ENCODE measurements at regions not wholly inside any gene's neighbourhood (a gene's known extent, or its start where the extent isn't known, plus 50 kb on each side); places are given as distances from the start of the nearest gene placed in this dataset.
"Not testable (repeated sequence)": the region's sequence is repeated elsewhere in the genome, so short reads cannot be mapped to it uniquely, and the experiment has no call there.

DNA sequence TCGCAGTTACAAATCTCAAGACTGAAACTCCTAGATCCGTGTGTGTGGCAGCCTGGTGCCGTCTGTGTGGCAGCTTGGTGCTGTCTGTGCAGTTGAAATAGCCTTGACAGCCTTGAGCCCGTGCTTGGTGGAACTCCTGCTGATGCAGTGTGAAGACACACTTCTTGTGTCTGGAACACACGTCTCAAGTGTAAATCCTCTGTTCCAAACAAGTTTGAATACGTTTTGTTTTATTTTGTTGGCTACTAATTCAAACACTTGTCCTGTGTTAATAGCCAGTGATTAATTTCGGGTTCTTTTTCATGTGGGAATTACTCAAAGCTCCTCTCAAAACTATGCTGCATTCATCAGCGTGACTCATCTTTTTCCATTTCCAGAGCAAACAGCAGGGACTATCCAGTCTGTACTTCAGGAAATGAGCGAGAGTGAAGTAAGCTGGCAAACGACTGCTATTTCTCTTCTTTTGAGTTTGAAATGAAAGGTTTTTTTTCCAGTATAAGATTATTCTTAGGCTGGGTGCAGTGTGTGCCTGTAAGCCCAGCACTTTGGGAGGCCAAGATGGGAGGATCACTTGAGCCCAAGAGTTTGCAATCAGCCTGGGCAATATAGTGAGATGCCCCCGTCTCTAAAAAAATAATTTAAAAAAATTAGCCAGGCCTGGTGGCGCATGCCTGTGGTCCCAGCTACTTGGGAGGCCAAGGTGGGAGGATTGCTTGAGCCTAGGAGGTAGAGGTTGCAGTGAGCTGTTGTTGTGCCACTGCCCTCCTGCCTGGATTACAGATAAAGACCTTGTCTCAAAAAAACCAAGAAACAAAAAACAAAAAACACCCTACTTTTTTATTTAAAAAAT lies 152.9 kb downstream of the SPP2 start:
- DNase-seq (ENCODE audit: low read depth in 2 of 2, low spot score in 1 of 2): no peak

DNA sequence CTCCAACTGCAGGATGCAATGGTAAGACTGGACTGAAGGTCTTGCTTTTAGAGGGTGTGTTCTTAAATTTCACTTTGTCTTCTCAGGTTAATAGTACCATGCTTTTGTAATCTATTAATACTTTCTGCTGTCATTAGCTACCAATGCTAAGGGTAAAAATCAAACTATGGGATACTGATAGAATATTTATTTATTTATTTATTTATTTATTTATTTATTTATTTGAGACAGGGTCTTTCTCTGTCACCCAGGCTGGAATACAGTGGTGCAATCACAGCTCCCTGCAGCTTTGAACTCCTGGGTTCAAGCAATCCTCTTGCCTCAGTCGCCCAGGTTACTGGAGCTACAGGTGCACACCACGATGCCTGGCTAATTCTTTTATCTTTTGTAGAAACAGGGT lies 152.1 kb downstream of the SPP2 start:
- no peak for DNase-seq (ENCODE audit: low read depth in 2 of 2, low spot score in 1 of 2)

DNA sequence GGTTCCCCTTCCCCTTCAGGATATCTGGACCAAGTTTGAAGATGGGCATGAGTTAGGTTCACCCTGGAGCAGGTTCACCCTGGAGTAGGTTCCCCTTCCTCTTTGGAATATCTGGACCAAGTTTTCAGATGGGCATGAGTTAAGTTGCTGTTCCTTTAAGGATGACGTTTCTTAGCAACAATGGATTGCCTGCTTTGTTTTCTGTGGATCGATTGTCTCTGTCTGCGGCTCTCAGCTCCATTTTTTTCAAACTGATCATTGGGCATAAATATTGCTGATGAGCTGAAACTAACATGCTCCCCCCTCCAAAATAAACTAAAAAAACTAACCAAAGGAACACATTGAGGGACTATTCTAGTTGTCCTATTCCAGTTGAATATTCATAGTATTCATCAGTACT lies 149.5 kb downstream of the SPP2 start:
- no peak for DNase-seq (ENCODE audit: low read depth in 2 of 2, low spot score in 1 of 2)

DNA sequence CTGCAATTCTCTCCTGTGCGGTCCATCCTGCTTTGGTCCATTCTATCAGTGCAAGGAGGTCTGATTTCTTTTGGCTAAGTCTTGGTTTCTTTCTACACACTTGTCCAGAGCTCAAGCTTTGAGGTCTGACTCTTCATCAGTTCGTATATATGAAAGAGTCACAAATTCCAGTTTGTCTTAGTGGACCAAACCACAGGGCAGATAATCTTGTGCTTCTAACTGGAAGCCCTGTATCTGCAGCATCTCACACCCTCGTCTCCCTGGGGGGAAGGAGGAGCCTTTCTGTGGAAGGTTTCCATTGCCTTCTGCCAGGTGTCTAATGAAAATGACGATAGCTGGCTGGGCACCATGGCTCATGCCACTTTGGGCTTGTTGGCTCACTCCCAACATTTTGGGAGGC lies 148.5 kb downstream of the SPP2 start:
- DNase-seq (ENCODE audit: low read depth in 2 of 2, low spot score in 1 of 2): no peak

DNA sequence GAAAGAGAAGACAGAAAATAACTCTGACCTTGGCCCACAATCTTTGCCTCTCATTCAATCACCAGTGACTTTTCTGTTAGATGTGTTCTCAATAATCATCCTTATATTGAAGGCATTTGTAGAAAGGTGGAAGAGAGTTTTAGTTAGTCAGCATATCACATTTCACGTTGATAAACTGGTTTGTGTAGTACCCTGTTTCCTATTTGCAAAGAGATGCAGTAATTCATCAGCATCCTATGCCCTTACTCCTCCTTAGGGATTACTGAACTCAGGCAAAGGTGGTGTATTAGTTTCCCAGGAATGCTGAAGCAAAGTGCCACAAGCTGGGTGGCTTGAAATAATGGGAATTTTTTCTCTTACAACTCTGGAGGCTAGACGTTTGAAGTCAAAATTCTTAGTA lies 145.0 kb downstream of the SPP2 start:
- no peak for DNase-seq (ENCODE audit: low read depth in 2 of 2, low spot score in 1 of 2)

DNA sequence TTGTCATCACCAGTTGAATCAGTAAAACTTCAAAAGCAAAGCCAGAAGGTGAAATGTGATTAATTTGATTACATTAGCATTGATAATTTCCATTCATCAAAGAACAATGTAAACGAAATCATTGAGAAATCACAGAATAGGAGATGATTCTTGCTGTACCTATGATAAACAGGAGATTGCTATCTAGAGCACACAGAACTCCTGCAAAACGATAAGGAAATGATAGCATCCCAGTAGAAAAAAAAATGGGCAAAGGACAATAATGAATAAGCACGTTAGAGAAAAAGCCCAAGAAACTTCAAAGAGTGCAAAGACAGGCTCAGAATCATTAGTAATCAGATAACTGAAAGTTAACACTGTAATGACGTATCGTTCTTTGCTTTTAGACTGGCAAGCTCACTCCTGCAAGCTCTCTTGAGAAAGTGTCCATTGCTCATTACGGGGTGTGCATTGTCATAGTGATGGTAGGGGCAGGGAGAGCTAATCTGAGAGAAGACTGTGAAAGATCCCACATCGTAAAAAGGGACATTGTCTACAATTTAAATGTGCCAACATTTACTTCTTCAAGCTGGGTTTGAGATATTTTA lies 143.6 kb downstream of the SPP2 start:
- DNase-seq (ENCODE audit: low read depth in 2 of 2, low spot score in 1 of 2): no peak

DNA sequence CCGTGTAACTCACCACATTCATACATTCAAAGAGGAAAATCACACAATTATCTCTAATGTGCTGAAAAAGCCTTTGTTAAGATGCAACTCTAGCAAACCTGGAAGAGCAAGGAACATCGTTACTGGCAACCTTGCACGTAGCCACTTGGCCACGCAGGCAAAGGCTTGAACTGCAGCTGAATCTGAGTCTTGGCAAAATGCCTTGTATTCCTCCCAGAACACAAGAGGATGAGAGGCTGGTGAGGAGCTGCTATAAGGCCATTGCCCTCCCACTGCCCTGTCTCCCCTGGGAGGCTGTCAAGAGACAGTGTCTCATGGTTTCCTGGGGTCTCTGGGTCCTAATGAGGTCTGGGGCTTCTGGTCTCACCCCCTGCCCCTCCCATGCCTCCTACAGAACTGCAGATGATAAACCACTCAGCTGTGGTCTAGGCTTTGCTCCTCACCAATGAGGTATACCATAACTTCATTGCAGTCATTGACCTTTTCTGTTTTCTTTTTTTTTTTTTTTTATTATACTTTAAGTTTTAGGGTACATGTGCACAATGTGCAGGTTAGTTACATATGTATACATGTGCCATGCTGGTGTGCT lies 141.4 kb downstream of the SPP2 start:
- no peak for DNase-seq (ENCODE audit: low read depth in 2 of 2, low spot score in 1 of 2)

DNA sequence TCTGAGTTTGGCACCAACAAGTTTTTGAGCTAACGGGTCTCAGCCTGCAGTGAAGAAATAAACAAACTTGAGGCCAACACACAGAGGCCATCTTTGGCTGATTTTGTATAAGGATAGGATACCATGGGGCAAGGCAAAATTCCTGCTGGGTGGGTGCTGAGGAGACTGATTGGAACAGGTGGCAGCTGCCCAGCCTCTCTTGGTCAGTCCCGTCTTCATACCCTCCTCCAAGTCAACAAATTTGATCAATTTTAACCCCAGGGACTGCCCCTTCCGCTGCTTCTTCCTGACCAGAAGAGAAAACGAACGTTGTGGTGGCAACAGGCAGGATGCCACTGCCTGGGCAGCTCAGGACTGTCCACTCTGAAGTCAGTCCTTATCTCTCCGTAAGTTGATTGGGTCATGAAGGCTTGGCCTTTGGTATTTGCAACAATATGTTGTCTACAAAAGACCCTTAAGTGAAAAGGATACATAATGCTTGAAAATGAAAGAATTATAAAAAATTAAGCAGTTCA lies 139.3 kb downstream of the SPP2 start:
- no peak for DNase-seq (ENCODE audit: low read depth in 2 of 2, low spot score in 1 of 2)

DNA sequence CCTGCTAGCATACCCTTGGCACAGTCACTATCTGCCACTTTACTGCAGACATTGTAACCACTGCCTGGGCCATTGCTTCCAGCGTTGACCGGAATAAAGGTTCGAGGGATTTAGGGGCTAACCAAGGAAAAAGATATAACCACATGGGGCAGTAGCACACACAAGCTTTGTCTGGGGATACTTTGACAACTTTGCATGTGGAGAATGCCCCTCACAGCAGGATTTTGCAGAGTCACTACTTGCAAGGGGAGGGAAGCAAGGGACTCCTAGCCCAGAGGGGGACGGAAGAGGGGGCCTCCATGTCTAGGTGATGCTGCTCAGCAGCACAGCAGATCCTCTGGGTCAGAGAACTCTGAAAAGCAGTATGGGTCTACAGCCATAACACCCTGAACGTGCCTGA lies 138.7 kb downstream of the SPP2 start:
- no peak for DNase-seq (ENCODE audit: low read depth in 2 of 2, low spot score in 1 of 2)

DNA sequence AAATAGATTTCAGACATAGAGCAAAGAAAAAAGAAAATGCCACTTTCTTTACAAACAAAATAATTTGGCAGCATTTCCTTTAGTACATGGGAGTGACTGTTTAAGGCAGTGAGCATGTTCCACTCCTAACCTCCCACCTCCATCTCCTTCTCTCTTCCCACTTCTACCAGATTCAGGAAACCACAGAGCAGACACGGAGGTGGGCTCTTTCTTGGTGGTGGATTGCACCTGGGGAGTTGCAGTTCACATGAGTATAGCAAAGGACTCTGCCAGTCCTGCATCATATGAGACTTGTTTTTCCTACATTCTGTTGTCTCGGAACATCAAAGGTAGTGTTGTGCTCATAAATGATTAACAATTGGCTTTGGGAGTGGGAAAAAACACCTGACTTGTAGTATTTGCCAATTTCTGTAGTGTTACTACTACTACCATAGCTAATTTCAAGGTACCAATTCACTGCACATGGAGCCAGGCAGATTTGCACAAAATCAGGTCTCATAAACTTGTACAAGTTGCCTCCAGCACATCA lies 137.2 kb downstream of the SPP2 start:
- DNase-seq (ENCODE audit: low read depth in 2 of 2, low spot score in 1 of 2): no peak

DNA sequence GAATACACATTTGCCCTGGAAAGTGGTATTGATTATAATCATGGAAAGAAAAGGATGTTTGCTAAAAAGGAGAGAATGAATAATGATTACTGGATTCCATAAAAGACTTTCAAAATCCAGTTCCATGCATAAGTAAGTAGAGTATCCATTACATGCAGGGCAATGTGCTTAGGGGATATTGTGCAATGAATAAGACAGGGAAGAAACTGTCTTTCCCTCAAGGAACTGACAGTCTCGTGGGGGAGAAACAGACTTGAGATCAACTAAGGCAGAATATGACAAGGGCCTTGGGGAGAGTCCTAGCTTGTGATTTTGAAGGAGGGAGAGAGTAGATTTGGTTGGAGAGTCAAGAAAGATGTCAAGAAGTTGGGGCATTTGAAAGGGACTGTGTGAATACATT lies 130.6 kb downstream of the SPP2 start:
- DNase-seq (ENCODE audit: low read depth in 2 of 2, low spot score in 1 of 2): no peak

DNA sequence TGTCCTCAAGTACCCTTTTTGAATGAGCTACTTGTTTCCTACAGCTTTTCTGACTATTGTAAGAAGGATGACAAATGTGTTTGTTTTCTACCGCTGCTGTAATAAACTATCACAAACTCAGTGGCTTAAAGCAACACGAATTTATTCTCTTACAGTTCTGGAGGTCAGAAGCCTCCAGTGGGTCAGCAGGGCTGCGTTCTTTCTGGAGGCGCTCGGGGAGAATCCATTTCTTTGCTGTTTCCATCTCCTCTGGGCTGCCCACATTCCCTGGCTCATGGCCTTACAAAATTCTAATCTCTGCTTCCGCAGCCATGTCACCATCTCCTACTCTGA lies 128.5 kb downstream of the SPP2 start:
- no peak for DNase-seq (ENCODE audit: low read depth in 2 of 2, low spot score in 1 of 2)

DNA sequence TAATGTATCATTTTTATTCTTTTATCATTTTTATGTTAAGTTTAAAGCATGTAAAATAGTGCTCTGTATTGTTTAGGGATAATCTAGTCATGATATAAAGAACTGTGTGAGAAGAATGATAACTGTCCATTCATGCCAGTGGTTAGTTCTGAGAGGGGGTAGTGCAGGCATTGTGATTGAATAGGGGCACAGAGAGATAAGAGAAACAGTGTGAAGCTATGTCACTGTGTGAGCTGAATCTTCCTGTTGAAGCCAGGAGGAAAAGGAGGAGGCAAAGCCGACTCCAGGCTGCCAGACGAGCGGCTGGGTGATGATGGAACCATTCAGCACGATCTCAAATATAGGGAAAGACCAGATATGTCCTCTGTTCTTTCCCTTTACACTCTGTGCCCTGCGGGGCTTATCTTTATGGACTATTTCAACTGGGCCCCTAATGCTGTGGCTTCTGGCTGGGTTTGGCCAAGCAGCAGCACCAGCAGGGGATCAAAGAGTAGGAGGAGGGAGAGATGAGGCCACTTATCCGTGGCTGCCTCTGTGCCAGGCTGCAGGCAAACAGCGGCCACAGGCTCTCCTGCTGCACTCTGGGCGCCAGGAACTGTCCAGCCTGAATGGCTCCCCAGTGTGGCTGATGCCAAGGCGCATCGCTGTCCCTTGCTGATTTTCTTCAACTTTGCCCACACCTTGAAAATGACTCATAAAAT lies 128.0 kb downstream of the SPP2 start:
- DNase-seq (ENCODE audit: low read depth in 2 of 2, low spot score in 1 of 2): no peak

DNA sequence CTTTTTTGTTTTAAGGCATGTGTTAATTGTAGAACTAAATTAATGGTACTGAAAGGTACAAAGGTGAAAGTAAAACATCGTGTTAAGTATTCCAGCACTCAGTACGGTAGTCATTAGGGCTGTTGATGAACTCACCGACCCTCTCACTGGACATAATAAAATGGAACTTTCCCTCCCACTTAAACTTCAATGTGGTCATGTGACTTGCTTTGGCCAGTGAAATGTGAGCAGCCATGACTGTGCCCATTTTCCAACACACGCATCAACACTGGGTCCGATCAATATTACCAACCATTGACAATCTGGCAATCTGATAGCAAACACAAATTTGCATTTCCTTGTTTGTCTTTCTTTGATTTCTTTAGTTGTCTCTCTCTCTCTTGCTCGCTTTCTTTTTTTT lies 125.1 kb downstream of the SPP2 start:
- no peak for DNase-seq (ENCODE audit: low read depth in 2 of 2, low spot score in 1 of 2)

DNA sequence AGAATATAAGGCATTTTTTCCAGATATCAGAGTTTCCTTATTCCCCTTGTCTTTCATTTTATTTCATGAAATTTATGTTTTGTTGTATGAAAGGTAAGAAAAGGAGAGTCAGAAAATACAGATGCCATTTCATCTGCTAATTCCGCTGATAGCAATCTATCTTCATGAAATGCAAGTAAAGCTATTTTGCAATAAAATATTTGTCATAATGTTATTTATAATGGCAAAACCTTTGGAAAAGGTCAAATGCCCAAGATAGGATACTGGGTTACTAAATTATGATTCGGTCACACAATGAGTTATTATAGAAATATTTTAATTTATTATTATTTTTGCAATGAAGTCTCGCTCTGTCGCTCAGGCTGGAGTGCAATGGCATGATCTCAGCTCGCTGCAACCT lies 124.2 kb downstream of the SPP2 start:
- DNase-seq (ENCODE audit: low read depth in 2 of 2, low spot score in 1 of 2): no peak

DNA sequence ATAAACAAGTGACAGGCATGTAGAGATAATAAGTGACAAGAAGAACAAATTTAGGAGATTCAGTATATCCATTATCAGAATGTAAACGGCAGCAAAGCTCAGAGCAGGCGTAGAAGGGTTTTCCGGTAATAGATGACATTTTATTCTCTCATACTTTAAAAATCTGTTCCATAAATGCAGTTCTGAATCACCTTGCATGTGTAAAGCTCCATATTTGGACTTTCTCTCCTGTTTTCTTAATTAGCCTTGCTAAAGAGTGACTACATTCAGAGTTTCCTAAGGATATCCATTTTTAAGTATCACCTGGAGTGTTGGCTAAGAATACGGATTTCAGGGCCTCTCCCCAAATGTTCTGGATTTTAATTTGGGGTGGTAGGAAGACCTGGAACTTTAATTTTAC lies 122.0 kb downstream of the SPP2 start:
- no peak for DNase-seq (ENCODE audit: low read depth in 2 of 2, low spot score in 1 of 2)

DNA sequence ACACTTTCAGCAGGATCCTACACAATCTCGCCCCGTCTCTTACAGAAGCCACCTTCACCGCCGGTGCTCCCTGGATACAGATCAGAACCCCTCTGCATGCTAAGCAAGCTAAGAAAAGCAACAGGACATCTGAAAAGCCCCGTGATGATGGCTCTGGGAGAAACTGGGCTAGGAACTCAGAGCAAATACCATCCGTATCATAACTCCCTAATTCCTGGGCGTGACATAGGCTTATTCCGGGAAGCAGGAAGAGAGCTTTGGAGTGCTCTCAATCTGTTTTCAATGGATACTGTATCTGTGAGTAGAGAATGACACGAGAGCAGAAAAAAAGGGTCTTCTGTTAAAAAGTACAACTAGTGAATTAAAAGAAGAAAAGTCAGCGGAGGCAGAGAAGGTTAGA lies 121.6 kb downstream of the SPP2 start:
- no peak for DNase-seq (ENCODE audit: low read depth in 2 of 2, low spot score in 1 of 2)

DNA sequence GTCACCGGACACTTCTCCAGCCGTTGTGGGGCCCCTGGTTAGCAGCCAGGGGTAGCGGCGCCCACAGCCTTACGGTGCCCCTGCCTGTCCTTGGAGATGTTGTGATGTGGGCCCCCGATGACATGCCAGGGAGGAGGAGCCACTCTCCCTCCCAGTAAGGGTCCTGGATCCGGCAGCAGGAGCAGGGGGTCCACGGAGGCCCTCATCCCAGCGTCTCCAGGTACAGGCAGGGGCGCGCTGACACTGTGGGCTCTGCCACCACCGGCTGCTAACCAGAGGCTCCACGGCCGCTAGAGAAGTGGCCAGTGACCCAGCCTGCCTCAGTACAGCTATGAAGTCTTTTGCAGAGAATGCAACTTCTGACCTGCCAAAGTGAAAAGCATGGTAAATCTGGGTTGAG lies 121.2 kb downstream of the SPP2 start:
- DNase-seq (ENCODE audit: low read depth in 2 of 2, low spot score in 1 of 2): no peak

DNA sequence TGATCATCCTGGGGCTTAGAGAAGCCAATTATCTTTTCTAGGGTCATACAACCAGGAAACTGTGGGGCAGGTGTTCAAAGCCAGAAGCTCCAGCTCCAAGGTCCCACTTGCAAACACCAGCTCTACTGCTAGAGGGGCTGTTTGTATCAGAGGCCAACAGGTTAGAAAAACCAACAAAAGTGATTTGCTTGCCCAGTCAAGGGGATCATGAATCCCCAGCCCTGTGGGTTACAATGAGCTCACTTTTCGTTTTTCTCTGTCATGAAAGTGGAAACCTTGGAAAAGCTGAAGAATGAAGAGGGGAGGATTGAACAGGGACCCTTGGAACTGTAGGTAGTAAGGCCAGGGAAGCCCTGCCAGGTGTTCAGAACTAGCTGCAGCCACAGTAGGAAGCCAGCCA lies 119.2 kb downstream of the SPP2 start:
- DNase-seq (ENCODE audit: low read depth in 2 of 2, low spot score in 1 of 2): no peak

DNA sequence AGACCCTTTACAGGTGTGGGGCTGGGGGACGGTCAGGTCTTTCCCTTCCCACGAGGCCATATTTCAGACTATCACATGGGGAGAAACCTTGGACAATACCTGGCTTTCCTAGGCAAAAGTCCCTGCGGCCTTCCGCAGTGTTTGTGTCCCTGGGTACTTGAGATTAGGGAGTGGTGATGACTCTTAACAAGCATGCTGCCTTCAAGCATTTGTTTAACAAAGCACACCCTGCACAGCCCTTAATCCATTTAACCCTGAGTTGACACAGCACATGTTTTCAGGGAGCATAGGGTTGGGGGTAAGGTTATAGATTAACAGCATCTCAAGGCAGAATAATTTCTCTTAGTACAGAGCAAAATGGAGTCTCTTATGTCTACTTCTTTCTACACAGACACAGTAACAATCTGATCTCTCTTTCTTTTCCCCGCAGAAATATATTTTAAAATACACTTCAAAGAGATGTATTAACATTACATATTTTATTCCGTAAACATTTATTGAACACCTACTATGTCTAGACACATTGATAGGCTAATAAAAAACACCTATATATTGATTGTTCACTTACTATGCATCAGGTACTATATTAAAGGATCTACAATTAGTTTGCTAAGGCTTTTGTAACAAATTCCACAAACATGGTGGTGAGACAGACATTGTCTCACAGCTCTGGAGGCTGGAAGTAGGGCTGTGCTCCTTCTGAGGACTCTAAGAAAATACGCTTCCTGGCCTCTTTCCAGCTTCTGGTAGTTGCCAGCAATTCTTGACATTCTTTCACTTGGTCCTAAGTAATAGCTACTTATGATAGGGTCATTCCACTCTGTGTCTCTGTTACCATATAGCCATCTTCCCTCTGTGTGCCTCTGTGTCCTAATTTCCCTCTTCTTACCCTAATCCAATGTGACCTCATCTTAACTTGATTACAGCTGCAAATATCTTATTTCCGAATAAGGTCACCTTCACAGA lies 118.4 kb downstream of the SPP2 start:
- DNase-seq (ENCODE audit: low read depth in 2 of 2, low spot score in 1 of 2): not testable (repeated sequence)

DNA sequence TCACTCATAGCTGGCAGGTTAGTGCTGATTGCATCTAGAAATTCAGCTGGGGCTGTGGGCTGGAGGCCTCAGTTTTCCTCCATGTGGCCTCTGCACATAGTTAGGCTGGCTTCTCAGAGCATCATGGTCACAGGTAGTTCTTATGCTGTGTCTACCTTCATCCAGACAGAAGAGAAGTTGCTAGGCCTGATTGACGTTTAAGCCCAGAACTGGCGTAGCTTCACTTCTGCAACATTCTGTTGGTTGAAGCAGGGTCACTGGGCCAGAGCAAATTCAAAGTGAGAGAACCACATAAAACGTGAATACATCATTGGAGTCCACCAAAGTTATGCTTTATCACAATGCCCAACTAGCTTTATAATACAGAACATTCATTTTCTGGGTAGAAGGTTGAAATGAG lies 116.0 kb downstream of the SPP2 start:
- DNase-seq (ENCODE audit: low read depth in 2 of 2, low spot score in 1 of 2): no peak
